RWPE2 (cell line): ENCODE measurements at regions not wholly inside any gene's neighbourhood (a gene's known extent, or its start where the extent isn't known, plus 50 kb on each side); places are given as distances from the start of the nearest gene placed in this dataset.

Experiments
- ATAC-seq: fragments of 200-7000 bp; cut with Tn5 transposase; 3 replicates; pipeline ENCODE4 v1.9.1; 2021; ENCODE audit warnings: low read depth
- DNase-seq: peaks from one replicate; pipeline ENCODE4 v3.0.0-alpha.2; 2020; ENCODE audit warnings: low spot score
- H3K27ac ChIP-seq: fragments of 450-650 bp; 2 replicates; pipeline ENCODE4 v1.5.1; 2017; ENCODE audit warnings: mild to moderate bottlenecking; ENCODE audit not compliant: poor library complexity, severe bottlenecking
- H3K27me3 ChIP-seq: fragments of 250-450 bp; sonication (Bioruptor Pico); 2 replicates; pipeline ENCODE4 v1.5.1; 2021; ENCODE audit warnings: mild to moderate bottlenecking, moderate library complexity; ENCODE audit not compliant: insufficient read depth, poor library complexity, severe bottlenecking
- H3K36me3 ChIP-seq: fragments of 250-450 bp; sonication (Bioruptor Pico); 2 replicates; pipeline ENCODE4 v1.5.1; 2020; ENCODE audit warnings: low read depth, mild to moderate bottlenecking, moderate library complexity
- H3K4me1 ChIP-seq: fragments of 250-450 bp; sonication (Bioruptor Pico); 2 replicates; pipeline ENCODE4 v1.5.1; 2021; ENCODE audit warnings: mild to moderate bottlenecking, moderate library complexity; ENCODE audit not compliant: insufficient read depth, poor library complexity, severe bottlenecking
- H3K4me3 ChIP-seq: fragments of 250-450 bp; sonication (Bioruptor Pico); 2 replicates; pipeline ENCODE4 v1.5.1; 2021; ENCODE audit warnings: mild to moderate bottlenecking, moderate library complexity; ENCODE audit not compliant: severe bottlenecking
- H3K9me3 ChIP-seq: fragments of 250-450 bp; sonication (Bioruptor Pico); 2 replicates; pipeline ENCODE4 v1.5.1; 2021; ENCODE audit warnings: mild to moderate bottlenecking, moderate library complexity; ENCODE audit not compliant: severe bottlenecking
- CTCF ChIP-seq: fragments of 450-650 bp; IDR thresholded peaks from one replicate; pipeline ENCODE4 v1.5.1; 2017; ENCODE audit warnings: mild to moderate bottlenecking, moderate library complexity; ENCODE audit not compliant: poor library complexity, severe bottlenecking

- Histone ChIP-seq H3K36me3 (no peaks in the 10 kb centered on the region), H3K4me3 (no peak overlapping the region), H3K27me3 (no peaks in the 10 kb centered on the region), H3K4me1 (no peaks in the 10 kb centered on the region), H3K9me3 (no peaks in the 10 kb centered on the region), H3K27ac (no peak overlapping the region)
- DNase-seq (no peak), ATAC-seq (no peak)
- no peak for TF ChIP-seq CTCF
These were observed 70.5 kb upstream of the IRF2 start for GRCh38 chr4:184544788-184545409.

GRCh38 chr4:184541907-184542306 is 67.6 kb upstream of the IRF2 start:
- H3K9me3 ChIP-seq, result no peaks in the 10 kb centered on the region
- DNase-seq (no peak), ATAC-seq (no peak)

GRCh38 chr4:184540307-184540706 is 66.0 kb upstream of the IRF2 start:
- H3K4me3 ChIP-seq, result no peak overlapping the region
- TF ChIP-seq CTCF, result no peak
- no peak overlapping the region for H3K27ac ChIP-seq
- DNase-seq (no peak), ATAC-seq (no peak)
- no peaks in the 10 kb centered on the region for H3K27me3 ChIP-seq
- H3K9me3 ChIP-seq, result no peaks in the 10 kb centered on the region
- peaks cover 6% of the 10 kb centered on the region for H3K4me1 ChIP-seq
- H3K36me3 ChIP-seq, result no peaks in the 10 kb centered on the region

More at GRCh38 chr4:184541907-184542306, 67.6 kb upstream of the IRF2 start:
- Histone ChIP-seq H3K27ac (no peak overlapping the region), H3K4me3 (no peak overlapping the region), H3K27me3 (no peaks in the 10 kb centered on the region), H3K4me1 (no peaks in the 10 kb centered on the region), H3K36me3 (no peaks in the 10 kb centered on the region)
- TF ChIP-seq CTCF, result no peak

GRCh38 chr4:184538023-184538599 is 63.8 kb upstream of the IRF2 start:
- peak; percentile 89 for TF ChIP-seq CTCF
- Histone ChIP-seq H3K9me3 (no peaks in the 10 kb centered on the region), H3K4me3 (peak overlapping the region; percentile 49)

GRCh38 chr4:184537269-184538022 is 63.1 kb upstream of the IRF2 start:
- Histone ChIP-seq H3K27me3 (no peaks in the 10 kb centered on the region), H3K4me3 (peak overlapping the region; percentile 49), H3K9me3 (no peaks in the 10 kb centered on the region), H3K4me1 (peaks cover 6% of the 10 kb centered on the region), H3K36me3 (no peaks in the 10 kb centered on the region), H3K27ac (peak overlapping the region; percentile 78)
- DNase-seq (peak; percentile 96), ATAC-seq (peak; percentile 84)
- TF ChIP-seq CTCF, result no peak

More at GRCh38 chr4:184538023-184538599, 63.8 kb upstream of the IRF2 start:
- DNase-seq (peak; percentile 71), ATAC-seq (peak; percentile 86)
- H3K4me1 ChIP-seq, result peaks cover 6% of the 10 kb centered on the region
- H3K27me3 ChIP-seq, result no peaks in the 10 kb centered on the region
- H3K36me3 ChIP-seq, result no peaks in the 10 kb centered on the region
- H3K27ac ChIP-seq, result peak overlapping the region; percentile 78
